SHP77 treated with DMSO at 0.1 percent for 48 hours (cell line): ENCODE measurements at regions not wholly inside any gene's neighbourhood (a gene's known extent, or its start where the extent isn't known, plus 50 kb on each side); places are given as distances from the start of the nearest gene placed in this dataset.

Source experiments
- DNase-seq: peaks from one replicate; lab custom pipeline; 2025; lab: John Stamatoyannopoulos, UW

DNA sequence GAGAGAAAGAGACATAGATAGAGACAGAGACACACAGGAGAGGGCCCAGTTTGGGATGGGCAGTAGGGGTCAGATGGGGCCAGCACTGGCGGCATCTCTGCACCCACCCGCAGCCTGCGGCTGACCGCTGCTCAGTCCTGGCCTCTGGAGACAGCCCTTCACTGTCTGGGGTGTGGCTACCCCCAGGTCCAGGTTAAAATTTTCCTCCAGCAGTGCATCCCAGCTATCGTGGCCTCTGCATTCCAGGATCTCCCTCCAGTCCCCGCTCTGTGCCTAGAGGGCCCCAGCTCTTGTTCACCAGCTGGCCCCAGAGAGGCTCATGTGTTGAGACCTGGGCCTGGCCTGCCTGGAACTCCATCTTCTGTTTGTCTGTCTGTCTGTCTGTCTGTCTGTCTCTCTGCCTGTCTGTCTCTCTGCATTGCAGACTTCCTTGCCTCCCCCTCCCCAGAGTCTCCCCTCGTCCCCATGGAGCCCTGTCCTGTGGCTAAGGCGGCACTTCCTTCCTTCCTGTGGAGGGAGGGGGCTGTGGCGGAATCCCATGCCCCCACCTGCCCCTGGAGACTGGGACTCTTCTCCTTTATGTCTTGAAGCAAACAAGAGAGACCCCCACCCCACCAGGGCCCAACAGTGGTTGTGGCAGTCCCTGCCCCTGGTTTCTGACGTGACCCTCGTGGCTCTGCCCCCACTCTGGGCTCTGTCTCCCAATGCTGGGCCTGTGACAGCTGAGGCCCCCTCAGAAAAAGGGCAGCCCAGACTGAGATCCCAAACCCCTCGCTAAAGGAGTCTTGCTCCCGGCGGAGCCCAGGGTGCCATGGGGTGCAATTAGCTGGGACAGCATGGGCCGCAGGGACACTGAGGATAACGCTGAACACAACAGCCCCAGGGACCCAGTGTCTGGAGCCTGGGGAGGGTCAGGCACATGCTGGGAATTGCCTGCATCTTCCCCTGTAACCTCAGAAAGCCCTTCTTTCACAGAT lies 241.8 kb downstream of the NPHP4 start:
- DNase-seq: no peak

DNA sequence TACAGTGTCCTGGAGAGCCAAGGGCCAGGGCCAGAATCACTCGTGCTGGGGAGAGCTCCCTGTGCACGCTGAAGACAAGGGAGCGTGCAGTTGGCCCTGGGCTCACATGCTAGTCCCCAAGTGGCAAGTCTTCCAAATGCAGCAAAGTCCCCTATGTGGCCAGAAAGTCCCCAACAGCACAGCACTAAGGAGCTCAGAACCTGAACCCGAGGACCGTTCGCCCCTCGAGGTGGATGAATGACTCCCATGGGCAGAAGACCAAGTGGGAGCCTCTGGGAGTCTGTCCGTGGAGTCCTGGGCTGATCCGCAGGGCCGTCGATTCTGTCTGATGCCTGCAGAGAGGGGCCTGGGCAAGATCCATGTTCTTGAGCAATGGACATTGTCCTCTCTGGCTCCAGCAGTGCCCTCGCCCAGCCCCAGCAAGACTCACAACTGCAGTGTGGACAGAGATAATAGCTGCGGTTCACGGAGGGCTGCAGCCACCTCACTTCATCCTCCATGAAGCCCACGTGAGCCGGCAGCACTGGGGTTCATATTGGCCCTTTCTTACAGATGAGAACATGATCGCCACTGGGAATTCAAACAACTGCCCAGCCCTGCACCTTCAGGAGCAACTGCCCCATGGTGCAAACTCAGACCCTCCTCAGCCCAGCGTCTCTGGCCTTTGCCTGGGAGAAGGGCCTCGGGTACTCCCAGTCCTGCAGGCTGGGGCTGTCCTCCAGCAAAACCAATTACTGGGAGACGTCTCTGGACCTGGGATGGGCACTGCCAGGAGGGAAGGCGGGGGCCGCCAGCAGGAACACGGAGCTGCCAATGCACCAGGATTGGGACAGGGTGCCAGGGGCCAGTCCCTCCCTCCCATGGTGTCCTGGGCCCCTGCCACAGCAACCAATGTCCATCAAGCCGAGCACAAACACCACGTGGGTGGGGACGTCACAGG lies 243.7 kb downstream of the NPHP4 start:
- no peak for DNase-seq

DNA sequence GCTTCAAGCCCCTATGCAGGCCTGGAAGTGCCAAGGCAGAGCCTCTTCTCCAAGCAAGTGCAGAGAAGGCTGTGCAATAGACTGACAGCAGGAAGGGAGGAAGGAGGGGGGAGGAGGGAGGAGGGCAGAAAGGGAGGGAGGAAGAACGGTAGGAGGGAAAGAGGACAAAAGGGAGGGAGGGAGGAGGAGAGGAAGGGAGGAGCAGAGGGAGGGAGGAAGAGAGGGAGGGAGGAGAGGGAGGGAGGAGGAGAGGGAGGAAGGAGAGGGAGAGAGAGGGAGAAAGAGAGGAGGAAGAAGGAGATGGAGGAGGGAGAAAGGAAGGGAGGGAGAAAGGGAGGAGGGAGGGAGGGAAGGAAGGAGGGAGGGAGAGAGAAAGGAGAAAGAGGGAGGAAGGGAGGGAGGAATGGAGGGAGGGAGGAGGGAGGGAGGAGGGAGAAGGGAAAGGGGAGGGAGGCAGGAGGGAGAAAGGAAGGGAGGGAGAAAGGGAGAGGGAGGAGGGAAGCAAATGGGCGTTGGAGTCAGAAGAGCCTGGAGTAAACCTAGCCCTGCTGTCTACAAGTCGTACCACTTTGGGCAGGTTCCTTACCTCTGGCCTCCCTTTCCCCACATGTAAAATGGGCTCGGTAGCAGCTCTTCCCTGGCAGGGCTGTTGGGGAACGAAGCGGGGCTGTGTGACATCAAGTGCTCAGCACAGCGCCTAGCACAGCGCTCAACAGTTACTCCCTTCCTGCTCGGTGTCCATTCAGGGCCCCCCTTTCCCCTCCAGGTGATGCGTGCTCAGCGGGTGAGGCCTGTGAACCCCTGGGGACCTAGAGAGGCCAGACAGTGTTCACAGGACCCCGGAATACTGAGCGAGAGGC lies 244.6 kb downstream of the NPHP4 start:
- no peak for DNase-seq

DNA sequence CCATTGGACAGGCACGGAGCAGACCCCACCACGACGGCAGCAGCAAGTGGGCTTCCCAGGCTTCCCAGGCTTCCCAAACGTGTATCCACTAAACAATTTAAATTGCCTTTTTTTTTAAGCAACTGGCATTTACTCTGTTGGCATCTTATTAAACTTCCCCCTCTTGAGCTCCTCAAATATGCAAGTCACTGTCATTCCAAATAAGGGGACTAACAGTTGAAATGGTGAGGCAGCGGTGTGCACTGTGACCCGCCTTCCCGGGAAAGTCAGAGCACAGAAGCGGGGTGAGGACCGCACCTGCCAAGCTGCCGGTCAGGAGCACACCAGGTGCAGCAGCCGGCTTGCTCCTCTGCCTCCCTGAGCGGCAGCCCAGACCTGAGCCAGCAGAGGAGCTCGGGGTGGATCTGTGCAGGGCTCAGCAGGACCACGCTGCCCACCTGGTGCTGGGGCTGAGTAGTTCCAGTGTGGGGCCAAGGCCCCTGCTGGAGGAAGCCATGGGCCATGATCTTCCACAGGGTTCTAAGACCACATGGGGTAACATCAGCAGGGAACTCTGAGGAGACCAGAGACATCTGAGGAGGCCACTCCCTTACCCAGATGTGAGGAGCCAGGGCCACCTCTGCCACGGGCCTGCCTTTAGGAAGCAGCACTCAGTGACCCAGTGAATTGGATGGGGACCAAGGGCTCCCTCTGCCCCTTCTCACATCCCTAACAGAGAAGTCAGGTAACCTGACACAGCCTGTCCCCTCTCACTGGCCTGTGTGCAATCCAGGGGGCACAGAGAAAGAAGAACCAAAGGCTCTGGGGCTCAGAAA lies 245.4 kb downstream of the NPHP4 start:
- no peak for DNase-seq

DNA sequence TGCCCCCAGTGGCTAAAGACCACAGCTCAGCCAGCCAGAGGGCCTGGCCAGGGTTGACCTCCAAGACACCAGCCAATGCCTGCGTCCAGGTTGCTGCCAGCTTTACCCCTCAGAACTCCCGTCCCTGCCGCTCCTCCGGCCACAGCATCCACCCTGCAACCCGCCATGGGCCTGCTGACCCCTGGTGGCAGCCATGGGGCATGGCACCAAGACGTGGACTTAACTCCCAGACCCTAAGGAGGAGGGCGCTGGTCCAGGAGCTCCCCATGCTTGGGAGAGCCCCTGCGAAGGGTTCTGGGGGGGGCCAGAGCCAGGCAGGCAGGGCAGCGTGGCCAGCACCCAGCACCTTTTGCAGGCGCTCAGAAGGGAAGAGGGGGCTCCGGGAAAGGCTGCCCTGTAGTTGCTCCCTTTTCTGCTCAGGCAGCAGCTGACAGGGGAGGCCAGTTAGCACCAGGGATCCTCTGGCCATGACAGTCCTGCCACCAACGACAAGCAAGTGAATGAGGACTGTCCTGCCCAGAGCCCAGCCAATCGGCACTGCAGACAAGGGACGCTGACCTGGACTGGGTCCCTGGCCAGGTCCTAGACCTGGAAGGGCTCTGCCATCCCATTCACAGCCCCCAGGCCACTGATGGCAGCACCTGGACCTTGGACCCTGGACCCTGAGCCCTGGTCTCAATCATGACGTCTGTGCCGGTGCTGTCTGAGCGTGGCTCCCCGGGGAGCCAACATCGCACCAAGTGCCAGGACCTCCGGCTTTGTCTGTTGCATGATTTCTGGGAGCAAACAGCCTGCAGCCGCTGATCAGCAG lies 246.2 kb downstream of the NPHP4 start:
- DNase-seq: peak; percentile 56

DNA sequence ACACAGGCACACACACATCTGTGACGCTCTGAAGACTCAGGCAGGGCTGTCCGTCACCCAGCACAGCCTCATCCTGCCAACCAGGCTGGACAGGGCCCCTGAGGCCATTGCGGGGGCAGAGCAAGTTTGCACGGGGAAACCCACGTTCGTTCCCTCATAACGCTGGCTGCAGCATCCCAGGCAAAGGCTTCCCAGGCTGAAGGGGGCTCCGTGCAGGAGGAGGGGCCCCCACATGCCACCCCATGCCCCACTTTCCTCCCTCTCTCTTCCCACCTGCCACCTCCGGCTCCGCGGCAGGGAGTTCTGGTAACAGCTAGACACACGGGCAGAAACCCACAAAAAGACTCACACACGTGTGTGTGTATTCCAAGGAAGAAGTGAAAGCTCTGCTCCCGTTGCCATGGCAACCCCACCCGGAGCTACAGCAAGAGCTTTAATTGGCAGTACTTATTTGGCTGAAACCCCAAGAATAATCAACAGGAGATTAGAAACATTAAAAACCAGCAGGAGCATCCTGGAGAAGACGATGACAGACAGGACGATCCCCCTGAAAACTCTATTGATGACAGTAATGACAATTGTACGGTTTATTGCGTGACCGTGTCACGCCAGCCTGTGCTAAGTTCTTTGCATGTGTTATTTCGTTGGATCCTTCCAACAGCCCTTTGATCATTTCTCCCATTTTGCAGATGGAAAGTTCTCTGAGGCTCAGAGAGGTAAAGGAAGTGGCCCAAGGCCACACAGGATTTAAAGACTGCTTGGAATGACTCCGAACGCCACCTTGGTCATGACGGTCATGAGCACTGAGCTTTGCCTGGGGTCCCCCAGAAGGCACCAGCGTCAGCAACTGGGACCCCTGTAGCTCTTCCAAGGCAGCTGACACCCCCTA lies 247.1 kb downstream of the NPHP4 start:
- no peak for DNase-seq

DNA sequence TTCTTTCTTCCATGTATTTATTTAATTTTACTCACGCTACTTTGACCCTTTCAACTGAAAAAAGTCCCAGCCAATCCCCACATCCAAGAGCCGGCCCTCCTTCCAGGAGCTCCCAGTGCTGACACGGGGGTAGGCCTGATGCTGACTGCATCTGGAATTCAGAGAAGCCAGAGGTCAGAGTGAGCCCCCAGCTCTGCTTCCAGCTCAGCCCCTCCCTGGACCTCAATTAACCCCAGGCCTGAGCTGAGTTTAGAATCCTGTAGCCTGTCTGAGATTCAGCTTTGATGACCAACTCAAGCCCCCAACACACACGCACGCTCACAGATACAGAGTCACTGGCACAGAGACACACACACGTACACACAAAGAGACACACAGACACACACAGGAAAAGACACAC lies 247.9 kb downstream of the NPHP4 start:
- DNase-seq: no peak

DNA sequence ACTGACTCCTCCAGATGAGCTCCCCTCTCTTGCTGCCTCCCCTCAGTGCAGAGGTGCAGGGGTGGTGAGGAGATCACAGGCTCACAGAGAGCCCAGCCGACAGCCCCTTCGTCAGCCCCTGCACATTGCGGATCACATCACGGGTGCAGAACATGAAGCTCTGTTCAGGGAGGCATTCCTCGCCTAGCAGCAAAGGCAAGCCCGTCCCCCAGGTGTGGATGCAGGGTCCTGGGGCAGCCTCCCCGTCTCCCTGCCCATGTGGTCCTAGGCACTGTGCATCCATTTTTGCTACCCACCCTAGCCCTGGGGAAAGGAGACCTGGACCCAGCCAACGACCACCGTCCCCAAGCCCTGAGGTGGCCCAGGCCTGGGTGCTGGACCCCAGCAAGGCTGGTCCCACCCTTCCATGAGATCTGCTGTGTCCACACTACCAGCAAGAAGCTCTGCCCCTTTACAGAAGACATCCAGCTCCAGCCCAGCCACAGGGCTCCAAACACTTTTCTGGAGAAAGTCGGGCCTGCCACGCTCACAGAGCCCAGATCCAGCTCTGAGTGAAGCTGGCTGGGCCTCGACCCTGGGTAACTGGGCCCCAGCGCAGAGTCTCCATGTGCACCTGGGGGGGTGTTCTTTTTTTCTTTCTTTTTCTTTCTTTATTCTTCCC lies 248.7 kb downstream of the NPHP4 start:
- no peak for DNase-seq

DNA sequence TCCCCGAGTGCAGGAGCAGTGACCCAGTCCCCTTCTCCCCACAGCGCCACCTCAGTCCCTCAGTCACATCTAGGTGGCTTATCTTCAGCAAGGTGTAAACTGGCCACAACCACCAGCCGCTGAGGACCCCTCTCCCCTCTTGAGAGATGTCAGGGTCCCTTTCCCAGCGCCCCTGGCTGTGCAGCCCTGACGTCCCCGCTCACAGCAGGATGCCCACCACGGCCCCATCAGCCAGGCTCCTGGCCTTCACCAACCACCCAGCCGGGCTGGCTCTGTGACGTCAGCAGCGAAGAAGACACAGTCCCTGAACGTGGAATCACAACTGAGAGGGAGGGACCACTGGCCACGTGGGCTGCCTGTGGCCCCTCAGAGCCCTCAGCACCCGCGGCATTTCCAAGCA lies 249.4 kb downstream of the NPHP4 start:
- no peak for DNase-seq

DNA sequence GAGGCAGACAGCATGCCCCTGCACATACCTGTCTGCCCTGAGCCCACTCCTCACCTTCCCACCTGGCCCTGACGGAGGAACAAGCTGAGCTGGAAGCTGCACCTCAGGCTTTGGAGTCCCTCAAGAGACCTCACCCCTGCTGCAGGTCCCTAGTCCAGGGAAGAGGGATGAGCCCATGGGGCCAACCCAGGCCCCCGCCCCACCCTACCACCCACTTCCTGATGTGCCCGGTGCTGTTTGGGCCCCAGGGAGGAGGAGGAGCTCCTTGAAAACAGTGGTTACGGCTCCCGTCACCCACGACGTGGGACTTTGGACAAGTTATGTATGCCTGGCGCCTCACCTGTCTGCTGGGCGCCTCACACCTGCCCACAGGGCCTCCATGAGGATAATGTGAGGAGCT lies 250.2 kb downstream of the NPHP4 start:
- no peak for DNase-seq

DNA sequence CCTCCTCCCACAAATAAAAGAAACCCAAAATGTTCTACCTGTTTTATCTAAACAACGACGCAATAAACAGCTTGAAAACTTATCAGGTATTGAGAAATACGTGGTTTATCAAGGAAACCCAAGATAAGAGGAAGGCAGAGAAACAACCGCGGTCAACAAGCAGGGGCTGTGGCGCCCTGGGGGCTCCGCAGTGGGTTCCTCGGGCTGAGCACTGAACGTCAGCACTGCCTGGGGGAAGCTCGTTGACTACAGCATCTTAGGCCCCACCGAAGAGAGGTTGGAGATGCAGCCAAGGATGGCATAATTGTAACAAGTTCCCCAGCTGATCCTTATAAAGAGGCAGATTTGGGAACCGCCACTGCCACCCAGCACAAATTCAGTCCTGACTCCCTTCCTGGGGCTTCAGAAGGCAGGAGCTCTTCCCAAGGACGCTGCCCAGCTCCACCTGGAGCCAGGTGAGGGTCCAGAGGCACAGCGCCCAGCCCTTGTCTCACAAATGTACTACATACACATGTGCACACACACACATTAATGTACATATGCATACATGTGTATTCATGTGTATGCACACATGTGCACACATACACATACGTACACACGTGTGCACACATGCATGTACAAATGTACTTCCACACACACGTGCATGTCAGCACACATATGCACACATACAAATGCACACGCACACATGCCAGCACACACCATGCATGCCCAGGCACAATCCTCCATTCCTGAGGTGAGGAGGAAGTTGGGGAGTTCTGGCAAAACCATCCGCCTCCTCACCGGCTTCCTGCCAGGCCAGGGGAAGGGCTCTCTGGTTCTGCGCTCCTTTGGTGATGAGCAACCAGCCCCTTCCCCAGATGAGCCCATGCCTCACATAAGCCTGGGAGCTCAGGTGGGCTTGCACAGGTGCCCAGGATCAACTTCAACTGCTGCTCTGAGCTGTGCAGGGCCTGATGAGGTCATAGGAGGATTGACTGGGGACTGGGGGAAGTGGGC lies 251.1 kb downstream of the NPHP4 start:
- DNase-seq: no peak

DNA sequence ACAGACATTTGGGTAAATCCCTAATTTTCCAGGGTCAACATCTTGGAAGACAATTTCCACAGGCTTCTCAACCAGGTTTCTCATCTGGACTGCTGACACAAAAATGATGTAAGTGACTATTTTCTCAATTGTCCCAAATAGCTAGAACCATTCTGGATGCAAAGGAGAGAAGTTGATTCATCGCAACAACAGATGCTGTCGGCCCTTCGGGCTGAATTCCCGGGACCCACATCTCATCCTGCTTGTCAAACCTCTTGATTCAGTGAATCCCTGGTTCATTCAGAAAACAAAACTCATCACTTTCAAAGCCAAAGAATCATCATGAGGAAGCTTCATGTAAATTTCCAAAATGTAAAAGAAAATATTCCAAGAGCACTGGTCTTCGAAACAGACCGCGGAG lies 251.8 kb downstream of the NPHP4 start:
- no peak for DNase-seq

DNA sequence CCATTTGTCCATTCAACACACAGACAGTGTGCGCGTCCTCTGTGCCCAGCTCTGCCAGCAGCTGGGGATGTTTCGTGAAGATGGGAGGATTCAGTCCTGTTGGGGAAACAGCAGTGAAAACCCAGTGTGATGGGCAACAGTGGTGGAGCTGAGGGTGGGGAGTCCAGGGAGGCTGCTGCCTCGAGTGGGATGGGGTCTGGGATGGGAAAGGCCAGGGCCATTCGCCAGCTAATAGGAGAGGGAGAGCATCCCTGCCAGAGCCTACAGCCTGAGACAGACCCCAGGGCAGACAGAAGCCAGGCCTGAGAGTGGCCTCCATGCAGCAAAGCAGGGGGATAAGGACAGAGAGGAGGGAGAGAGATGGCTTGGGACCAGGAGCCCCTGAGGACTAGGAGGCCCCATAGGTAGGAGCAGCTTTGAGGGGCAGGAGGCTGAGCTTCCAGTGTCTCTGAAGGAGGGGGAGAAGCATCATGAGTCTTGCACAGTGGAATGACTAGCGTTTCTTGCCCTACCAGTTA lies 252.6 kb downstream of the NPHP4 start:
- DNase-seq: no peak

DNA sequence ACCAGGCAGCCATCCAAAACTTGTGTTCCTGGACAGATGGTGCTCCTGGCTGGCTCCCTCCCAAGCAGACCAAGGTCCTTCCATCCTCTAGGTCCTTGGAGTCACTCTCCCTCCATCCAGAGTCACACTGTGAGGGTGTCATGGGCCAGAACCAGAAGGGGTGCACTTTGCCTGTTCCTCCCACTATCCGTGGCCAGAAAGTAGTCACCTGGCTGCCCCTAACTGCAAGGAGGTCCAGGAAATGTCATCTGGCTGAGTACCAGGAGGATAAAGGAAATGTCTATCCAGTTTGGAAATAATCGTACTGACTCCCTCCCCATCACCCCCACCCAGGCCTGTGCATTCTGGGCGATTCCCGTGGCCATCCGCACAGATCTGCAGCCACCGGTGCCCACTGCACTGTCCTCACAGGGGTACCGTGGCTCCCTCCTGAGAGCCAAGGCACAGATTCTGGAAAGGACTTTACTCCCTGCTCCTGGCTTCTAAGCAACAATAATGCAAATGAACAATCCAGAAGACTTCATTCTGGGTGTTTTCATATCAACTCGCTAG lies 253.2 kb downstream of the NPHP4 start:
- no peak for DNase-seq

DNA sequence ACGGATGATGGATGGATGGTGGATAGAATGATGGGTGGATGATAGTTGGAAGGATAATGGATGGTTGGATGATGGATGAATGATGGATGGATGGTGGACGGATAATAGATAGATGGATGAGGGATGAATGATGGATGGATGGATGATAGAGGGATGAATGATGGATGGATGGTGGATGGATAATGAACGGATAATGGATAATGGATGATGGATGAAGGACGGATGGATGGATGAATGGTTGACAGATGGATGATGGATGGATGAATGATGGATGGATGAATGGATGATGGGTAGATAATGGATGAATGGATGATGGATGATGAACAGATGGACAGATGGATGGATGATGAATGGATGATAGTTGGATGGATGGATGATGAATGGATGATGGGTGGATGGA lies 255.1 kb downstream of the NPHP4 start:
- DNase-seq: no peak

DNA sequence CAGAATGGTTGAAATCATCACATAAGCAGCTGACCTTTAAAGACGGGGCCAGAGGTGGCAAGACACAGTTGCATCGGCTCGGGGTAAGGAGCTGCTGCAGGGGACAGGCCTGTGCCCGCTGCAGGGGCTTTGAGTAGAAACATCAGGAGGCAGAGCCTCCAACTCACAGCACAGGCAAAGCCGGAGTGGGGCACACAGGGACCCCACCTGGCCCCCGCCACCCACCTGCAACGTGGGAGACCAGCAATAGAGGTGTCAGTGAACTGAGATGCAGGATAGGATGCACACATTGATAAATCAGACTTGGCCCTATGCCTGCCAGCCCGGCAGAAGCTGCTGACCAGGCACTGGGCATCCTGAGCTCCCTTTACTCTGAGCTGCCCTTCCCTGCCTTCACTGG lies 257.2 kb downstream of the NPHP4 start:
- DNase-seq: no peak

DNA sequence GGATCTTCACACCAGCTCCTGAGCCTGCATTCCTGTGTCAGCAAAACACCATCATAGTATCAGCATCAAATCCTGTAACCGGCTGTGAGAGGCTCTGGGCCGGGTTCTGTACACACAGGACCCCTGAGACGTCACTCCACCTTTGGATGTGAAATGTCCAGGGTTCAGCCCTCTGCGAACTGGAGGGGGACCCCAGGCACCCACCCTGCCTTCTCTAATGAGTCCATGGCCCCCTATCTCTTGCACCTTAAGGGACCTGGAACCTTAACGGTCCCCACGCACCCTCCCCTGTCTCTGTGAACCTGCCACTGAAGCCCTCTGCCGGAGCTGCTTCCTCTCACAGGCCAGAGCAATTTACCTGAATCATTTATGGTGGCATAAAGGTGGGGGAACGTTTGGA lies 257.8 kb downstream of the NPHP4 start:
- no peak for DNase-seq
